ENCODE measurements at regions not wholly inside any gene's neighbourhood (a gene's known extent, or its start where the extent isn't known, plus 50 kb on each side); places are given as distances from the start of the nearest gene placed in this dataset.

DNA sequence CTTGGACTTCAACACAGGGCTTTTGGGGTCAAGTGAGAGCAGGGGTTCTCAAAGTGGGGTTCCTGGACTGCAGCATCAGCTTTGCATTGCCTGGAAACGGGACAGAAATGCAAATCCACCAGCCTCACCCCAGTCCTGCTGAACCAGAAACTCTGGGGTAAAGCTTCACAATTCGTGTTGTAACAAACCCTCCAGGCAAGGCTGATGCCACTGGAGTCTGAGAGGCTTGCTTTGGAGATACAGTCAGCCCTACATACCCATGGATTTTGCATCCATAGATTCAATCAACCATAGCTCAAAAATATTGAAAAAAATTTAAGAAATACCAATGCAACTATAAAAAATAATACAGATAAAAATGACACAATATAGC is 160.4 kb upstream of the ECI2 start:
- DNase-seq (ENCODE audit: low spot score) (no peak), ATAC-seq (no peak)
- Histone ChIP-seq H3K9me2 (ENCODE audit: insufficient read depth) (no peaks in the 10 kb centered on the region; the same call in 1 of the 2 replicates), H3F3A (replicated peaks; ENCODE audit: low read depth) (no peaks in the 10 kb centered on the region), H3K27ac (ENCODE audit: low read depth) (no peak overlapping the region), H3K4me3 (no peak overlapping the region), H3K79me2 (replicated peaks; ENCODE audit: insufficient read depth) (no peaks in the 10 kb centered on the region), H3K27me3 (ENCODE audit: insufficient read depth) (no peaks in the 10 kb centered on the region), H3K36me3 (ENCODE audit: insufficient read depth) (no peaks in the 10 kb centered on the region), H3K4me1 (ENCODE audit: insufficient read depth) (peaks cover 4% of the 10 kb centered on the region), H2AFZ (no peak overlapping the region), H4K20me1 (replicated peaks; ENCODE audit: insufficient read depth) (no peaks in the 10 kb centered on the region), H3K4me2 (no peak overlapping the region)
- TF ChIP-seq, protein P1, sequence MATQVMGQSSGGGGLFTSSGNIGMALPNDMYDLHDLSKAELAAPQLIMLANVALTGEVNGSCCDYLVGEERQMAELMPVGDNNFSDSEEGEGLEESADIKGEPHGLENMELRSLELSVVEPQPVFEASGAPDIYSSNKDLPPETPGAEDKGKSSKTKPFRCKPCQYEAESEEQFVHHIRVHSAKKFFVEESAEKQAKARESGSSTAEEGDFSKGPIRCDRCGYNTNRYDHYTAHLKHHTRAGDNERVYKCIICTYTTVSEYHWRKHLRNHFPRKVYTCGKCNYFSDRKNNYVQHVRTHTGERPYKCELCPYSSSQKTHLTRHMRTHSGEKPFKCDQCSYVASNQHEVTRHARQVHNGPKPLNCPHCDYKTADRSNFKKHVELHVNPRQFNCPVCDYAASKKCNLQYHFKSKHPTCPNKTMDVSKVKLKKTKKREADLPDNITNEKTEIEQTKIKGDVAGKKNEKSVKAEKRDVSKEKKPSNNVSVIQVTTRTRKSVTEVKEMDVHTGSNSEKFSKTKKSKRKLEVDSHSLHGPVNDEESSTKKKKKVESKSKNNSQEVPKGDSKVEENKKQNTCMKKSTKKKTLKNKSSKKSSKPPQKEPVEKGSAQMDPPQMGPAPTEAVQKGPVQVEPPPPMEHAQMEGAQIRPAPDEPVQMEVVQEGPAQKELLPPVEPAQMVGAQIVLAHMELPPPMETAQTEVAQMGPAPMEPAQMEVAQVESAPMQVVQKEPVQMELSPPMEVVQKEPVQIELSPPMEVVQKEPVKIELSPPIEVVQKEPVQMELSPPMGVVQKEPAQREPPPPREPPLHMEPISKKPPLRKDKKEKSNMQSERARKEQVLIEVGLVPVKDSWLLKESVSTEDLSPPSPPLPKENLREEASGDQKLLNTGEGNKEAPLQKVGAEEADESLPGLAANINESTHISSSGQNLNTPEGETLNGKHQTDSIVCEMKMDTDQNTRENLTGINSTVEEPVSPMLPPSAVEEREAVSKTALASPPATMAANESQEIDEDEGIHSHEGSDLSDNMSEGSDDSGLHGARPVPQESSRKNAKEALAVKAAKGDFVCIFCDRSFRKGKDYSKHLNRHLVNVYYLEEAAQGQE (IDR thresholded peaks at IDR 0.05; ENCODE audit: unreplicated experiment), result no peak
- TF ChIP-seq ZNF331 (CRISPR knock-in tag; IDR thresholded peaks at IDR 0.05; ENCODE audit: low read depth), result no peak
- no peak for TF ChIP-seq JUNB (IDR thresholded peaks at IDR 0.05; ENCODE audit: unreplicated experiment)
- no peak for TF ChIP-seq EZH2 (IDR thresholded peaks at IDR 0.05; ENCODE audit: low read depth, unreplicated experiment)
- TF ChIP-seq ZNF114 (CRISPR knock-in tag; IDR thresholded peaks at IDR 0.05), result no peak
- TF ChIP-seq CREB1 (CRISPR knock-in tag; IDR thresholded peaks at IDR 0.05; ENCODE audit: low read depth), result no peak
- TF ChIP-seq, protein P2, sequence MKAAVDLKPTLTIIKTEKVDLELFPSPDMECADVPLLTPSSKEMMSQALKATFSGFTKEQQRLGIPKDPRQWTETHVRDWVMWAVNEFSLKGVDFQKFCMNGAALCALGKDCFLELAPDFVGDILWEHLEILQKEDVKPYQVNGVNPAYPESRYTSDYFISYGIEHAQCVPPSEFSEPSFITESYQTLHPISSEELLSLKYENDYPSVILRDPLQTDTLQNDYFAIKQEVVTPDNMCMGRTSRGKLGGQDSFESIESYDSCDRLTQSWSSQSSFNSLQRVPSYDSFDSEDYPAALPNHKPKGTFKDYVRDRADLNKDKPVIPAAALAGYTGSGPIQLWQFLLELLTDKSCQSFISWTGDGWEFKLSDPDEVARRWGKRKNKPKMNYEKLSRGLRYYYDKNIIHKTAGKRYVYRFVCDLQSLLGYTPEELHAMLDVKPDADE (IDR thresholded peaks at IDR 0.05), result no peak
- no peak for TF ChIP-seq STAT1 (IDR thresholded peaks at IDR 0.05; ENCODE audit: unreplicated experiment)
- TF ChIP-seq EZH2phosphoT487 (IDR thresholded peaks at IDR 0.05; ENCODE audit: unreplicated experiment), result no peak
- TF ChIP-seq POLR2AphosphoS5 (IDR thresholded peaks at IDR 0.05; ENCODE audit: low read depth), result no peak
- TF ChIP-seq, protein P3, sequence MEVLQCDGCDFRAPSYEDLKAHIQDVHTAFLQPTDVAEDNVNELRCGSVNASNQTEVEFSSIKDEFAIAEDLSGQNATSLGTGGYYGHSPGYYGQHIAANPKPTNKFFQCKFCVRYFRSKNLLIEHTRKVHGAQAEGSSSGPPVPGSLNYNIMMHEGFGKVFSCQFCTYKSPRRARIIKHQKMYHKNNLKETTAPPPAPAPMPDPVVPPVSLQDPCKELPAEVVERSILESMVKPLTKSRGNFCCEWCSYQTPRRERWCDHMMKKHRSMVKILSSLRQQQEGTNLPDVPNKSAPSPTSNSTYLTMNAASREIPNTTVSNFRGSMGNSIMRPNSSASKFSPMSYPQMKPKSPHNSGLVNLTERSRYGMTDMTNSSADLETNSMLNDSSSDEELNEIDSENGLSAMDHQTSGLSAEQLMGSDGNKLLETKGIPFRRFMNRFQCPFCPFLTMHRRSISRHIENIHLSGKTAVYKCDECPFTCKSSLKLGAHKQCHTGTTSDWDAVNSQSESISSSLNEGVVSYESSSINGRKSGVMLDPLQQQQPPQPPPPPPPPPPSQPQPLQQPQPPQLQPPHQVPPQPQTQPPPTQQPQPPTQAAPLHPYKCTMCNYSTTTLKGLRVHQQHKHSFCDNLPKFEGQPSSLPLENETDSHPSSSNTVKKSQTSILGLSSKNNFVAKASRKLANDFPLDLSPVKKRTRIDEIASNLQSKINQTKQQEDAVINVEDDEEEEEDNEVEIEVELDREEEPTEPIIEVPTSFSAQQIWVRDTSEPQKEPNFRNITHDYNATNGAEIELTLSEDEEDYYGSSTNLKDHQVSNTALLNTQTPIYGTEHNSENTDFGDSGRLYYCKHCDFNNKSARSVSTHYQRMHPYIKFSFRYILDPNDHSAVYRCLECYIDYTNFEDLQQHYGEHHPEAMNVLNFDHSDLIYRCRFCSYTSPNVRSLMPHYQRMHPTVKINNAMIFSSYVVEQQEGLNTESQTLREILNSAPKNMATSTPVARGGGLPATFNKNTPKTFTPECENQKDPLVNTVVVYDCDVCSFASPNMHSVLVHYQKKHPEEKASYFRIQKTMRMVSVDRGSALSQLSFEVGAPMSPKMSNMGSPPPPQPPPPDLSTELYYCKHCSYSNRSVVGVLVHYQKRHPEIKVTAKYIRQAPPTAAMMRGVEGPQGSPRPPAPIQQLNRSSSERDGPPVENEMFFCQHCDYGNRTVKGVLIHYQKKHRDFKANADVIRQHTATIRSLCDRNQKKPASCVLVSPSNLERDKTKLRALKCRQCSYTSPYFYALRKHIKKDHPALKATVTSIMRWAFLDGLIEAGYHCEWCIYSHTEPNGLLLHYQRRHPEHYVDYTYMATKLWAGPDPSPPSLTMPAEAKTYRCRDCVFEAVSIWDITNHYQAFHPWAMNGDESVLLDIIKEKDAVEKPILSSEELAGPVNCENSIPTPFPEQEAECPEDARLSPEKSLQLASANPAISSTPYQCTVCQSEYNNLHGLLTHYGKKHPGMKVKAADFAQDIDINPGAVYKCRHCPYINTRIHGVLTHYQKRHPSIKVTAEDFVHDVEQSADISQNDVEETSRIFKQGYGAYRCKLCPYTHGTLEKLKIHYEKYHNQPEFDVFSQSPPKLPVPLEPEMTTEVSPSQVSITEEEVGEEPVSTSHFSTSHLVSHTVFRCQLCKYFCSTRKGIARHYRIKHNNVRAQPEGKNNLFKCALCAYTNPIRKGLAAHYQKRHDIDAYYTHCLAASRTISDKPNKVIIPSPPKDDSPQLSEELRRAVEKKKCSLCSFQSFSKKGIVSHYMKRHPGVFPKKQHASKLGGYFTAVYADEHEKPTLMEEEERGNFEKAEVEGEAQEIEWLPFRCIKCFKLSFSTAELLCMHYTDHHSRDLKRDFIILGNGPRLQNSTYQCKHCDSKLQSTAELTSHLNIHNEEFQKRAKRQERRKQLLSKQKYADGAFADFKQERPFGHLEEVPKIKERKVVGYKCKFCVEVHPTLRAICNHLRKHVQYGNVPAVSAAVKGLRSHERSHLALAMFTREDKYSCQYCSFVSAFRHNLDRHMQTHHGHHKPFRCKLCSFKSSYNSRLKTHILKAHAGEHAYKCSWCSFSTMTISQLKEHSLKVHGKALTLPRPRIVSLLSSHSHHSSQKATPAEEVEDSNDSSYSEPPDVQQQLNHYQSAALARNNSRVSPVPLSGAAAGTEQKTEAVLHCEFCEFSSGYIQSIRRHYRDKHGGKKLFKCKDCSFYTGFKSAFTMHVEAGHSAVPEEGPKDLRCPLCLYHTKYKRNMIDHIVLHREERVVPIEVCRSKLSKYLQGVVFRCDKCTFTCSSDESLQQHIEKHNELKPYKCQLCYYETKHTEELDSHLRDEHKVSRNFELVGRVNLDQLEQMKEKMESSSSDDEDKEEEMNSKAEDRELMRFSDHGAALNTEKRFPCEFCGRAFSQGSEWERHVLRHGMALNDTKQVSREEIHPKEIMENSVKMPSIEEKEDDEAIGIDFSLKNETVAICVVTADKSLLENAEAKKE (CRISPR knock-in tag; IDR thresholded peaks at IDR 0.05), result no peak
- TF ChIP-seq NANOG (IDR thresholded peaks at IDR 0.05; ENCODE audit: borderline replicate concordance), result no peak
- TF ChIP-seq, protein P4, sequence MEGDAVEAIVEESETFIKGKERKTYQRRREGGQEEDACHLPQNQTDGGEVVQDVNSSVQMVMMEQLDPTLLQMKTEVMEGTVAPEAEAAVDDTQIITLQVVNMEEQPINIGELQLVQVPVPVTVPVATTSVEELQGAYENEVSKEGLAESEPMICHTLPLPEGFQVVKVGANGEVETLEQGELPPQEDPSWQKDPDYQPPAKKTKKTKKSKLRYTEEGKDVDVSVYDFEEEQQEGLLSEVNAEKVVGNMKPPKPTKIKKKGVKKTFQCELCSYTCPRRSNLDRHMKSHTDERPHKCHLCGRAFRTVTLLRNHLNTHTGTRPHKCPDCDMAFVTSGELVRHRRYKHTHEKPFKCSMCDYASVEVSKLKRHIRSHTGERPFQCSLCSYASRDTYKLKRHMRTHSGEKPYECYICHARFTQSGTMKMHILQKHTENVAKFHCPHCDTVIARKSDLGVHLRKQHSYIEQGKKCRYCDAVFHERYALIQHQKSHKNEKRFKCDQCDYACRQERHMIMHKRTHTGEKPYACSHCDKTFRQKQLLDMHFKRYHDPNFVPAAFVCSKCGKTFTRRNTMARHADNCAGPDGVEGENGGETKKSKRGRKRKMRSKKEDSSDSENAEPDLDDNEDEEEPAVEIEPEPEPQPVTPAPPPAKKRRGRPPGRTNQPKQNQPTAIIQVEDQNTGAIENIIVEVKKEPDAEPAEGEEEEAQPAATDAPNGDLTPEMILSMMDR (conservative IDR thresholded peaks at IDR 0.05; ENCODE audit: low read depth in 2 of 2), result no peak
- peaks cover 14% of the 10 kb centered on the region for H3K4me1 Mint-ChIP-seq
- H3K9me3 Mint-ChIP-seq, result peaks cover 16% of the 10 kb centered on the region
- H3K27ac Mint-ChIP-seq, result no peak overlapping the region
- peaks cover 10% of the 10 kb centered on the region; the same call in 1 of the 3 replicates for H3K36me3 Mint-ChIP-seq (ENCODE audit: low read depth)
- no peaks in the 10 kb centered on the region for H3K27me3 Mint-ChIP-seq (ENCODE audit: insufficient read depth, low read depth, poor library complexity)
- H3K4me3 Mint-ChIP-seq, result no peak overlapping the region

All from GM23338 (cell line).